H9 (cell line): ENCODE measurements at regions not wholly inside any gene's neighbourhood (a gene's known extent, or its start where the extent isn't known, plus 50 kb on each side); places are given as distances from the start of the nearest gene placed in this dataset.

Experiments
- DNase-seq: peaks from one replicate; pipeline ENCODE4 v3.0.0-alpha.2; 2017
- H2AFZ ChIP-seq: one replicate; pipeline ENCODE4 v1.6.1; 2013; ENCODE audit warnings: mild to moderate bottlenecking, low read length, control low read depth, moderate library complexity
- H2AK5ac ChIP-seq: 2 replicates; pipeline ENCODE4 v1.6.1; 2013; ENCODE audit warnings: low read length, control low read depth, mixed read lengths; ENCODE audit not compliant: insufficient read length
- H2BK120ac ChIP-seq: one replicate; pipeline ENCODE4 v1.6.1; 2013; ENCODE audit warnings: low read depth, mild to moderate bottlenecking, low read length, control low read depth, inconsistent platforms; ENCODE audit not compliant: poor library complexity, severe bottlenecking
- H2BK12ac ChIP-seq: 2 replicates; pipeline ENCODE4 v1.6.1; 2013; ENCODE audit warnings: low read length, control low read depth, mixed read lengths, low read depth; ENCODE audit not compliant: insufficient read length
- H2BK15ac ChIP-seq: 2 replicates; pipeline ENCODE4 v1.6.1; 2013; ENCODE audit warnings: low read depth, low read length, control low read depth
- H2BK20ac ChIP-seq: one replicate; pipeline ENCODE4 v1.6.1; 2013; ENCODE audit warnings: low read depth, mild to moderate bottlenecking, low read length, control low read depth, inconsistent platforms; ENCODE audit not compliant: poor library complexity, severe bottlenecking
- H2BK5ac ChIP-seq: 2 replicates; pipeline ENCODE4 v1.6.1; 2013; ENCODE audit warnings: low read length, control low read depth, mixed read lengths; ENCODE audit not compliant: insufficient read length
- H3K14ac ChIP-seq: 2 replicates; pipeline ENCODE4 v1.6.1; 2013; ENCODE audit warnings: low read length, control low read depth; ENCODE audit not compliant: insufficient read depth
- H3K18ac ChIP-seq: 2 replicates; pipeline ENCODE4 v1.6.1; 2013; ENCODE audit warnings: low read depth, mild to moderate bottlenecking, mixed read lengths, low read length, control low read depth; ENCODE audit not compliant: insufficient read length
- H3K23ac ChIP-seq: 2 replicates; pipeline ENCODE4 v1.6.1; 2013; ENCODE audit warnings: low read length, control low read depth, mixed read lengths, low read depth; ENCODE audit not compliant: insufficient read length
- H3K23me2 ChIP-seq: 2 replicates; pipeline ENCODE4 v1.6.1; 2013; ENCODE audit warnings: low read depth, mild to moderate bottlenecking, mixed read lengths, low read length, control low read depth; ENCODE audit not compliant: insufficient read length, poor library complexity, severe bottlenecking
- H3K27ac ChIP-seq: 2 replicates; pipeline ENCODE4 v1.5.1; 2013; ENCODE audit warnings: low read length, control low read depth, mixed read lengths, low read depth; ENCODE audit not compliant: insufficient read length
- H3K27me3 ChIP-seq: 2 replicates; pipeline ENCODE4 v1.6.1; 2013; ENCODE audit warnings: low read length, control low read depth, inconsistent platforms; ENCODE audit not compliant: insufficient read depth
- H3K4ac ChIP-seq: 2 replicates; pipeline ENCODE4 v1.6.1; 2013; ENCODE audit warnings: low read depth, mild to moderate bottlenecking, control low read depth, inconsistent platforms, low read length, moderate library complexity
- H3K4me1 ChIP-seq: 2 replicates; pipeline ENCODE4 v1.6.1; 2013; ENCODE audit warnings: low read length, control low read depth, inconsistent platforms; ENCODE audit not compliant: insufficient read depth
- H3K4me2 ChIP-seq: 2 replicates; pipeline ENCODE4 v1.6.1; 2013; ENCODE audit warnings: low read length, control low read depth, mixed read lengths; ENCODE audit not compliant: insufficient read length, insufficient read depth
- H3K56ac ChIP-seq: 2 replicates; pipeline ENCODE4 v1.6.1; 2013; ENCODE audit warnings: low read depth, mild to moderate bottlenecking, mixed read lengths, low read length, control low read depth; ENCODE audit not compliant: insufficient read length
- H3K79me1 ChIP-seq: 2 replicates; pipeline ENCODE4 v1.6.1; 2013; ENCODE audit warnings: low read depth, mild to moderate bottlenecking, moderate library complexity, low read length, control low read depth, inconsistent platforms; ENCODE audit not compliant: insufficient read depth, poor library complexity, severe bottlenecking
- H3K79me2 ChIP-seq: 2 replicates; pipeline ENCODE4 v1.6.1; 2013; ENCODE audit warnings: low read length, control low read depth, inconsistent platforms; ENCODE audit not compliant: insufficient read depth
- H3K9ac ChIP-seq: 2 replicates; pipeline ENCODE4 v1.6.1; 2013; ENCODE audit warnings: low read length, control low read depth, mixed read lengths; ENCODE audit not compliant: insufficient read length; ENCODE audit errors: extremely low read depth
- H3K9me3 ChIP-seq: one replicate; pipeline ENCODE4 v1.6.1; 2013; ENCODE audit warnings: low read depth, low read length, inconsistent platforms; ENCODE audit not compliant: control insufficient read depth
- H3T11ph ChIP-seq: one replicate; pipeline ENCODE4 v1.6.1; 2013; ENCODE audit warnings: mild to moderate bottlenecking, low read length, control low read depth, inconsistent platforms
- H4K20me1 ChIP-seq: one replicate; pipeline ENCODE4 v1.6.1; 2013; ENCODE audit not compliant: control insufficient read depth, insufficient read length, insufficient read depth
- H4K5ac ChIP-seq: 2 replicates; pipeline ENCODE4 v1.6.1; 2013; ENCODE audit warnings: low read depth, mild to moderate bottlenecking, mixed read lengths, low read length, control low read depth; ENCODE audit not compliant: insufficient read length
- H4K8ac ChIP-seq: replicated peaks from 2 replicates; pipeline ENCODE4 v1.6.1; 2013; ENCODE audit warnings: low read length, control low read depth, mixed read lengths, low read depth; ENCODE audit not compliant: insufficient read length
- H4K91ac ChIP-seq: 2 replicates; pipeline ENCODE4 v1.6.1; 2013; ENCODE audit warnings: low read depth, mild to moderate bottlenecking, moderate library complexity, mixed read lengths, low read length, control low read depth; ENCODE audit not compliant: insufficient read length
- H3K27ac Mint-ChIP-seq, 3 experiments: 2 replicates in 2 of 3; 3 replicates in 1 of 3; pipeline ENCODE4 v1.8.0; 2020 to 2021; ENCODE audit warnings: mixed read lengths in 3 of 3, mild to moderate bottlenecking in 1 of 3, moderate library complexity in 1 of 3
- H3K27me3 Mint-ChIP-seq: 2 replicates; pipeline ENCODE4 v1.8.0; 2021; ENCODE audit warnings: low read depth, mild to moderate bottlenecking, moderate library complexity, mixed read lengths
- H3K36me3 Mint-ChIP-seq, 3 experiments: 2 replicates in 2 of 3; 3 replicates in 1 of 3; pipeline ENCODE4 v1.8.0; 2020 to 2021; ENCODE audit warnings: low read depth in 3 of 3, mixed read lengths in 3 of 3; ENCODE audit not compliant: insufficient read depth in 1 of 3
- H3K4me1 Mint-ChIP-seq, 2 experiments: 2 replicates each; pipeline ENCODE4 v1.8.0; 2020; ENCODE audit warnings: mixed read lengths in 2 of 2
- H3K4me3 Mint-ChIP-seq, 2 experiments: 2 replicates in 1 of 2; 3 replicates in 1 of 2; pipeline ENCODE4 v1.8.0; 2020 to 2021; ENCODE audit warnings: mild to moderate bottlenecking in 2 of 2, mixed read lengths in 2 of 2, moderate library complexity in 1 of 2
- H3K9me3 Mint-ChIP-seq, 2 experiments: 2 replicates in 1 of 2; 3 replicates in 1 of 2; pipeline ENCODE4 v1.8.0; 2020; ENCODE audit warnings: mild to moderate bottlenecking in 2 of 2, mixed read lengths in 2 of 2, moderate library complexity in 1 of 2
- CTCF ChIP-seq: fragments of 200-600 bp; sonication (generic); conservative IDR thresholded peaks from 3 replicates; pipeline ENCODE4 v1.8.0; 2021; ENCODE audit warnings: antibody characterized with exemption, mild to moderate bottlenecking
- WGBS: extraction: QIAGEN DNeasy Blood & Tissue Kit; methylation state at CpG from one replicate; pipeline ENCODE4 v1.1.7; 2013; ENCODE audit warnings: missing lambda C conversion rate, low lambda C conversion rate, mixed read lengths; ENCODE audit not compliant: insufficient read length; ENCODE audit errors: extremely low coverage; 5-methylcytosine and 5-hydroxymethylcytosine counted together

DNA sequence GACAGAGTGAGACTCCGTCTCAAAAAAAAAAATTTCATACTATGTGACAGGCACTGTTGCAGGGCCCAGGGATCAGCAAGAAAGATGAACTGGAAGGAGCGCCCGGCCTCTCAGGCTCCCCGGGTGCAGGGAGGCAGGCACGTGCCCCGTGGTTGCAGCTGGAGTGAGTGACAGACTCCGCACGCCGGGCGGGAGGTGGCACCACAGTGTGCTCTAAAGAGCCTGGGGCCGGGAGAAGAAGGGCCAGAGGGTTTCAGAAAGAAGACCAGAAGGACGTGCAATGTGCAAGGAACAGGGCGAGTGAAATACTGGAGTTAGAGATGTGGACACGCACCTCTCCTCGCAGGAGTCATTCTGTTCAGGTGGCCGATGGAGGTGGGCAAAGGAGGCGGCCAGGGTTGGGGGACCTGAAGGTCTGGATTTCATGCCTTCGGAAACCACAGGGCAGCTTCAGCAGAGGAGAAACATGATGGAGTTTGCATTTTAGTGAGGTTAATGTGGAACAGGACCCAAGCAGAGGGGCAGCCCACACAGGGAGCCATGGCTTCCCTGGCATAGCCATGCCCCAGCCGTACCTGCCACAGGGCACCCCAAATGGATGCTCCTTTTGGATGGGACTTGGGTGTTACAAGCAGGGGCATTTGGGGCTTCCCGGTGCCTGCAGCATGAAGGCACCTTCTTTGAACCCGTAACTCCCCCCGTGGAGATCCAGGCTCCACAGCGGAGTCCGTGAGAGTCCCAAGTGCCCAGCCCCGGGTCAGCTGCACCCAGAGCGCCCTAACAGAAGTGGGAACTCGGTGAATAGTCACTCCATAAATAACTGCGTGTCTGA lies 226.2 kb downstream of the ERMARD start:
- H2BK120ac ChIP-seq: no peak overlapping the region

More for the DNA sequence above, 226.2 kb downstream of the ERMARD start:
- H3K27ac ChIP-seq: no peak overlapping the region
- no peak overlapping the region for H4K5ac ChIP-seq
- no CpG with 5 or more reads among the region's 28 CpGs for WGBS
- no peaks in the 10 kb centered on the region for H3K23me2 ChIP-seq
- no peak overlapping the region for H3K23ac ChIP-seq
- Mint-ChIP-seq H3K4me1 (peaks cover 4 to 10% of the 10 kb centered on the region in 2 experiments; a peak in 3 of 4 replicates), H3K27ac (peak overlapping the region in 1 of 3 experiments; percentile 3; a peak in 1 of 7 replicates), H3K27me3 (no peaks in the 10 kb centered on the region; the same call in 1 of the 2 replicates), H3K4me3 (no peak overlapping the region), H3K36me3 (no peaks in the 10 kb centered on the region), H3K9me3 (no peaks in the 10 kb centered on the region)
- no peaks in the 10 kb centered on the region for H3K4me1 ChIP-seq
- H3K9ac ChIP-seq: no peak overlapping the region
- no peak overlapping the region for H2AK5ac ChIP-seq
- H3K56ac ChIP-seq: no peak overlapping the region
- no peak overlapping the region for H4K8ac ChIP-seq
- no peaks in the 10 kb centered on the region for H3K27me3 ChIP-seq
- no peak overlapping the region for H2BK12ac ChIP-seq
- no peak overlapping the region for H3K14ac ChIP-seq
- H3K9me3 ChIP-seq: no peaks in the 10 kb centered on the region
- H3K79me2 ChIP-seq: no peaks in the 10 kb centered on the region
- no peak for TF ChIP-seq CTCF
- H2BK5ac ChIP-seq: no peak overlapping the region
- no peaks in the 10 kb centered on the region for H3K79me1 ChIP-seq
- H2BK20ac ChIP-seq: no peak overlapping the region
- no peaks in the 10 kb centered on the region for H4K20me1 ChIP-seq
- no peak overlapping the region for H3K18ac ChIP-seq
- no peak overlapping the region for H3K4me2 ChIP-seq
- no peak overlapping the region for H3K4ac ChIP-seq
- DNase-seq: no peak
- H2AFZ ChIP-seq: no peak overlapping the region
- no peak overlapping the region for H2BK15ac ChIP-seq
- no peak overlapping the region for H3T11ph ChIP-seq
- no peak overlapping the region for H4K91ac ChIP-seq
